Nephron progenitor cell (in vitro differentiated cells): ENCODE measurements at regions not wholly inside any gene's neighbourhood (a gene's known extent, or its start where the extent isn't known, plus 50 kb on each side); places are given as distances from the start of the nearest gene placed in this dataset.

Experiments used
- DNase-seq: peaks from one replicate; pipeline ENCODE4 v3.0.0; 2021
- H3K27ac Mint-ChIP-seq: 2 replicates; pipeline ENCODE4 v1.8.0; 2021; ENCODE audit warnings: mild to moderate bottlenecking, moderate library complexity, mixed read lengths
- H3K27me3 Mint-ChIP-seq: 2 replicates; pipeline ENCODE4 v1.8.0; 2021; ENCODE audit warnings: mild to moderate bottlenecking, low read depth, mixed read lengths; ENCODE audit not compliant: poor library complexity
- H3K36me3 Mint-ChIP-seq: 2 replicates; pipeline ENCODE4 v1.8.0; 2021; ENCODE audit warnings: low read depth, mixed read lengths
- H3K4me1 Mint-ChIP-seq: 2 replicates; pipeline ENCODE4 v1.8.0; 2021; ENCODE audit warnings: mixed read lengths
- H3K4me3 Mint-ChIP-seq: 2 replicates; pipeline ENCODE4 v1.8.0; 2021; ENCODE audit warnings: mild to moderate bottlenecking, moderate library complexity, mixed read lengths
- H3K9me3 Mint-ChIP-seq: 2 replicates; pipeline ENCODE4 v1.8.0; 2021; ENCODE audit warnings: mild to moderate bottlenecking, moderate library complexity, mixed read lengths
- CTCF ChIP-seq: fragments of 200-600 bp; sonication (generic); IDR thresholded peaks from 2 replicates; pipeline ENCODE4 v1.5.0; 2021; ENCODE audit warnings: antibody characterized with exemption

GRCh38 chr22:49179886-49180682, 647.6 kb downstream of the BRD1 start:
- H3K27ac Mint-ChIP-seq, result no peak overlapping the region
- peaks cover 10% of the 10 kb centered on the region for H3K27me3 Mint-ChIP-seq
- H3K4me1 Mint-ChIP-seq, result peaks cover 23% of the 10 kb centered on the region
- H3K4me3 Mint-ChIP-seq, result no peak overlapping the region
- no peak for DNase-seq
- H3K9me3 Mint-ChIP-seq, result no peaks in the 10 kb centered on the region
- TF ChIP-seq CTCF, result no peak
- no peaks in the 10 kb centered on the region for H3K36me3 Mint-ChIP-seq

GRCh38 chr22:49179175-49179574, 648.5 kb downstream of the BRD1 start:
- TF ChIP-seq CTCF, result no peak
- DNase-seq, result no peak
- Mint-ChIP-seq H3K9me3 (no peaks in the 10 kb centered on the region), H3K4me1 (peaks cover 21% of the 10 kb centered on the region), H3K4me3 (no peak overlapping the region), H3K36me3 (no peaks in the 10 kb centered on the region), H3K27me3 (peaks cover 10% of the 10 kb centered on the region), H3K27ac (no peak overlapping the region)

GRCh38 chr22:49178246-49179005, 649.2 kb downstream of the BRD1 start:
- Mint-ChIP-seq H3K36me3 (no peaks in the 10 kb centered on the region), H3K4me3 (no peak overlapping the region), H3K4me1 (peaks cover 13% of the 10 kb centered on the region), H3K27ac (no peak overlapping the region), H3K9me3 (no peaks in the 10 kb centered on the region), H3K27me3 (peaks cover 10% of the 10 kb centered on the region)
- TF ChIP-seq CTCF, result no peak
- DNase-seq, result no peak

- no peak overlapping the region for H3K27ac Mint-ChIP-seq
- peaks cover 6% of the 10 kb centered on the region for H3K4me1 Mint-ChIP-seq
- no peak for DNase-seq
Measured at GRCh38 chr22:49177666-49178065, 650.0 kb downstream of the BRD1 start.

GRCh38 chr22:49176956-49177355, 650.7 kb downstream of the BRD1 start:
- Mint-ChIP-seq H3K27me3 (peaks cover 3% of the 10 kb centered on the region), H3K4me3 (no peak overlapping the region), H3K27ac (no peak overlapping the region), H3K4me1 (peaks cover 4% of the 10 kb centered on the region), H3K36me3 (no peaks in the 10 kb centered on the region), H3K9me3 (peaks cover 7% of the 10 kb centered on the region)
- DNase-seq, result no peak
- no peak for TF ChIP-seq CTCF

More at GRCh38 chr22:49177666-49178065, 650.0 kb downstream of the BRD1 start:
- Mint-ChIP-seq H3K9me3 (peaks cover 1% of the 10 kb centered on the region), H3K27me3 (peaks cover 4% of the 10 kb centered on the region), H3K36me3 (no peaks in the 10 kb centered on the region), H3K4me3 (no peak overlapping the region)
- TF ChIP-seq CTCF, result no peak
